ENCODE measurements at regions not wholly inside any gene's neighbourhood (a gene's known extent, or its start where the extent isn't known, plus 50 kb on each side); places are given as distances from the start of the nearest gene placed in this dataset.

GRCh38 chr1:4060850-4061249 is 160.8 kb upstream of the C1orf174 start:
- no peaks in the 10 kb centered on the region for H3K4me1 Mint-ChIP-seq
- DNase-seq, result no peak
- POLR2A ChIA-PET, result no interaction called here
- H3K4me3 Mint-ChIP-seq, result no peak overlapping the region
- CTCF ChIA-PET, result no interaction called here
- no peak overlapping the region for H3K27ac Mint-ChIP-seq
- H3K27me3 Mint-ChIP-seq, result no peaks in the 10 kb centered on the region
- H3K36me3 Mint-ChIP-seq (ENCODE audit: low read depth), result no peaks in the 10 kb centered on the region
- H3K9me3 Mint-ChIP-seq, result no peaks in the 10 kb centered on the region

DNA sequence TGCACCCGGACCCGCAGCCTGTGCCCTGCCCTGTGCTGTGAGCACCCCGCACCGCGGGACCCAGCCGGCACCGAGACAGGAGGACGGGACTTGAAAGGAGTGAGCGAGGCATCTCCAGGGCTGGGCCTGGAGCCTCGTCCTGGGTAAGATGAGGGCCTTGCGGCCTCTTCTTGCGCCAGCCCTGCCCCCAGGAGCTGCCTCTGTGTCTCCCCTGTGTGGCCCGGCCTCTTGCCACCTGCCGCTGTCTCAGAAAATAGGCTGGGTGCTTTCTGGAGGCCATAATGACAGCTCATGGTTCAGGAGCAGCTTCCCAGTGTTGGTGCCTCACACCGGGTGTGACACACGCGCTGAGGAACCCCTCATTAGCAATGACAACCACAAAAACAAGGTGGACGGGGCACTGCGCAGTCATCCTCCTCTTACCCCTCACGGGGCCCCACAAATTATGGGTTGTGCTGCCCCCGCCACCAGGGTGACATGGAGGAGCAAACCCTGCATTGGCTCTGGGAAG is 161.5 kb upstream of the C1orf174 start:
- no peaks in the 10 kb centered on the region for H3K9me3 Mint-ChIP-seq
- H3K4me1 Mint-ChIP-seq, result no peaks in the 10 kb centered on the region
- no peak overlapping the region for H3K4me3 Mint-ChIP-seq
- CTCF ChIA-PET, result no interaction called here
- no peak overlapping the region for H3K27ac Mint-ChIP-seq
- no peaks in the 10 kb centered on the region for H3K36me3 Mint-ChIP-seq (ENCODE audit: low read depth)
- POLR2A ChIA-PET, result no interaction called here
- no peak for DNase-seq
- H3K27me3 Mint-ChIP-seq, result no peaks in the 10 kb centered on the region

- CTCF ChIA-PET, result no interaction called here
- H3K4me1 Mint-ChIP-seq, result no peaks in the 10 kb centered on the region
- no peak overlapping the region for H3K4me3 Mint-ChIP-seq
These were observed 162.0 kb upstream of the C1orf174 start for GRCh38 chr1:4062041-4062440.

DNA sequence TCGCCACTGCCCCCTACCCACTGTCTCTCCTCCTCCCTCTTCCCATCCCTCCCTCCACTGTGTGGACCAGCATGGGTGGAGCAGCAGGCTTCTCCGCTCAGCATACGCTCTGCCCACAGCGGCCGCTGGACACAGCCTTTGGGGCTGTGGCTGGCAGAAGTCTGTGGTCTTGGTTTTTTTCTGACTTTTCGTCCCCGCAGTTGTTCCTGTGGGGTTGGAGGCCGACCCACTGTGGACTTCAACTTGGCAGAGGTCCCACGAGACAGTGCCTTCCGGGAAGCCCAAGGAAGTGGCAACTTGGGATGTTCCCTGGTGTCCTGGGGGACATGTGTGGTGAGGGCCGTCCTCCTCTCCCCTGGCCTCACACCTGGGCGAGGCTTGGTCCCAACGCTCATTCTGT is 162.5 kb upstream of the C1orf174 start:
- ChIA-PET CTCF (no interaction called here), POLR2A (no interaction called here)
- no peaks in the 10 kb centered on the region for H3K9me3 Mint-ChIP-seq
- no peaks in the 10 kb centered on the region for H3K27me3 Mint-ChIP-seq
- DNase-seq, result no peak
- no peak overlapping the region for H3K4me3 Mint-ChIP-seq
- H3K4me1 Mint-ChIP-seq, result no peaks in the 10 kb centered on the region
- H3K27ac Mint-ChIP-seq, result no peak overlapping the region
- no peaks in the 10 kb centered on the region for H3K36me3 Mint-ChIP-seq (ENCODE audit: low read depth)

More at GRCh38 chr1:4062041-4062440, 162.0 kb upstream of the C1orf174 start:
- Mint-ChIP-seq H3K9me3 (no peaks in the 10 kb centered on the region), H3K27ac (no peak overlapping the region), H3K36me3 (ENCODE audit: low read depth) (no peaks in the 10 kb centered on the region), H3K27me3 (no peaks in the 10 kb centered on the region)
- POLR2A ChIA-PET, result no interaction called here
- no peak for DNase-seq

DNA sequence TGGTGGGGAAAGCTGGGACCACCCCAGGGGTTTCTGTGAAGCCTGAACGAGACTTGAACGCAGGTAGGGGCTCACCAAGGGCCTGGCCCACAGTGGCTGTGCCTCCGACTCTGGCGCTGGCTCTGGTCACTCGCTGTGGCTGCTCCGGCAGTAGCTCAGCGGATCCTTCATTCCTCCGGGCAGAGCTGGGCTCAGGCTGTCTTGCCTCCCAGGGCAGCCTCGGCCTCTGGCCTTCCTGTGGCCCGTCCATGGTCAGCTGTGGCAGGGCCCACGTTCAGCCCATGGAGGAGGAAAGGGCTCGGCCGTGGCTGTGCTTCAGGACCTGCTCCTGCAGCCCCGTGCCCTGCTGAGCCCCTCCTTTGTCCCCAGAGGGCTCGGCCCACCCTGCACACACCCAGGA is 162.9 kb upstream of the C1orf174 start:
- ChIA-PET POLR2A (no interaction called here), CTCF (no interaction called here)
- Mint-ChIP-seq H3K36me3 (ENCODE audit: low read depth) (no peaks in the 10 kb centered on the region), H3K27ac (no peak overlapping the region), H3K9me3 (no peaks in the 10 kb centered on the region), H3K4me3 (no peak overlapping the region), H3K27me3 (no peaks in the 10 kb centered on the region), H3K4me1 (no peaks in the 10 kb centered on the region)
- DNase-seq, result no peak

DNA sequence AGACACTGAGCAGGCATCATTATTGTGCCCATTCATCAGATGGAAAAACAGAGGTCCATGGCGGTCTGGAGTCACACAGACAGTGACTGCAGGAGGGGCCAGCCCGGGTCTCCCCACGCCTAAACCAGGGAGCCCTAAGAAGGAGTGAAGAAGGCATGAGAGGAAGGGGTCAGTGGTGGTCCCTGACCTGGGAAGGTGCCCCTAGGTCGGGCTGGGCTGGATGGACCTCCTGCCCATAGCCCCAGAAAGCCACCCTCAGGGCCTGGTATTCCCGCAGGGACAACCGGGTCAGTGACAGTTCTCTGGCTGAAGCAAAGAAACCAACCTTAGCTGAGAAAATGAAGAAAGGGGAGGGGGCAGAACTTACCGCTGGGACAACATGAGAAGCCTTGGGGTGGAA is 163.4 kb upstream of the C1orf174 start:
- no peaks in the 10 kb centered on the region for H3K9me3 Mint-ChIP-seq
- CTCF ChIA-PET, result no interaction called here

DNA sequence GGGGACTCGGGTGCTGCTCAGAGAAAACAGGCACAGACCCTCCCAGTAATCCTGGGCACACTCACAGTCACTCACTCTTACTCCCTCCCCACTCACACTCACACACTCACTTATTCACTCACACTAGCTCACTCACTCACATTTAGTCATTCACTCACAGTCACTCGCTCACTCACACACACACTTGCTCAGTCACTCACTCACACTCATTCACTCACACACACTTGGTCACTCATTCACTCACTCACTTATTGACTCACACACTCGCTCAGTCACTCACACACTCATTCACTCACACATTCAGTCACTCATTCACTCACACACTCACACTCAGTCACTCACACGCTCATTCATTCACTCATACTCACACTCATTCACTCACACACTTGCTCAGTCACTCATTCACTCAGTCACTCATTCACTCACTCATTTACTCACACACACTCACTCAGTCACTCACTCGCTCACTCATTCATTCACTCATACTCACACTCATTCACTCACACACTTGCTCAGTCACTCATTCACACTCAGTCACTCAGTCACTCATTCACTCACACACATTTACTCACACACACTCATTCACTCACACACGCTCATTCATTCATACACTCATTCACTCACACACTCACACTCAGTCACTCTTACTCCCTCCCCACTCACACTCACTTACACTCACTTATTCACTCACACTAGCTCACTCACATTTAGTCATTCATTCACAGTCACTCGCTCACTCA is 164.2 kb upstream of the C1orf174 start:
- DNase-seq, result no peak
- CTCF ChIA-PET, result no interaction called here
- POLR2A ChIA-PET, result no interaction called here
- no peak overlapping the region for H3K27ac Mint-ChIP-seq
- no peaks in the 10 kb centered on the region for H3K36me3 Mint-ChIP-seq (ENCODE audit: low read depth)
- H3K4me3 Mint-ChIP-seq, result no peak overlapping the region
- H3K4me1 Mint-ChIP-seq, result no peaks in the 10 kb centered on the region
- no peaks in the 10 kb centered on the region for H3K9me3 Mint-ChIP-seq
- no peaks in the 10 kb centered on the region for H3K27me3 Mint-ChIP-seq

More for the DNA sequence above, 163.4 kb upstream of the C1orf174 start:
- Mint-ChIP-seq H3K27ac (no peak overlapping the region), H3K4me3 (no peak overlapping the region), H3K4me1 (no peaks in the 10 kb centered on the region), H3K27me3 (no peaks in the 10 kb centered on the region), H3K36me3 (ENCODE audit: low read depth) (no peaks in the 10 kb centered on the region)
- no peak for DNase-seq
- POLR2A ChIA-PET, result no interaction called here

DNA sequence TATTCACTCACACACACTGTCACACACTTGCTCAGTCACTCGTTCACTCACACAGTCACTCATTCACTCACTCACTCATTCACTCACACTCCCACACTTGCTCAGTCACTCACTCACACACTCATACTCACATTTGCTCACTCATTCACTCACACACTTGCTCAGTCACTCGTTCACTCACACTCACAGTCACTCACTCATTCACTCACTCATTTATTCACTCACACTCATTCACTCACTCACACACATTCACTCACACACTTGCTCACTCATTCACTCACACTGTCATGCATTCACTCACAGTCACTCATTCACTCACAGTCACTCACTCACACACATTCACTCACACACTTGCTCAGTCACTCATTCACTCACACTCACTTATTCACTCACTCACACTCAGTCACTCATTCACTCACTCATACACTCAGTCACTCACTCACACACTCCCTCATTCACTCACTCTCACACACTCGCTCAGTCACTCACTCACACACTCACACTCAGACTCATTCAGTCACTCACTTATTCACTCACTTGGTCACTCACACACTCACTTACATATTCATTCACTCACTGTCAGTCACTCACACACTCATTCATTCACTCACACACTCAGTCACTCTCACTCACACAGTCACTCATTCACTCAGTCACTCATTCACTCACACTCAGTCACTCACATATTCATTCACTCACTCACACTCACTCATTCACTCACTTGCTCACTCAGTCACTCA is 167.0 kb upstream of the C1orf174 start:
- Mint-ChIP-seq H3K4me3 (no peak overlapping the region), H3K4me1 (no peaks in the 10 kb centered on the region), H3K27me3 (no peaks in the 10 kb centered on the region), H3K36me3 (ENCODE audit: low read depth) (no peaks in the 10 kb centered on the region), H3K9me3 (no peaks in the 10 kb centered on the region), H3K27ac (no peak overlapping the region)
- POLR2A ChIA-PET, result no interaction called here
- CTCF ChIA-PET, result no interaction called here
- DNase-seq, result no peak

- Mint-ChIP-seq H3K9me3 (no peaks in the 10 kb centered on the region), H3K36me3 (ENCODE audit: low read depth) (no peaks in the 10 kb centered on the region), H3K4me3 (no peak overlapping the region), H3K27ac (no peak overlapping the region), H3K4me1 (no peaks in the 10 kb centered on the region), H3K27me3 (no peaks in the 10 kb centered on the region)
- no peak for DNase-seq
- ChIA-PET CTCF (no interaction called here), POLR2A (no interaction called here)
These were observed 168.0 kb upstream of the C1orf174 start for GRCh38 chr1:4068076-4068475.

DNA sequence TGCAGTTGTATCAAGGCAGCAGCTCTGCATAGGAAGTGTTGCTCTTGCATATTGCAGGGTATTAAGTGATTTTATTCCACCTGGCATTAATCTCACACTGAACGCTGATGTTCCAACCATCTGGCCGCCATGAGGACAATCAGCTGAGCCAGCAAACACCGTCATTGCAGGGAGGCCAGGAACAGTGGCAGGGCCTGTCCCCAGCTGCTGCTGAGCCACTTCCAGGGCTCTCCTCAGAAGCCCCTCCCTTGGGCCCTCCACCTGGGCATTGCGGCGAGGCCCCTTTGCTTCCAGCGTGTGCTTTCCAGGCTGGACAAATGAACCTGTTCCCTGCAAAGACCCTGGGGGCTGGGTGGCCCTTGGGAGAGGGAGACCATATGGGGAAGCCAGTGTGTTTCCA is 171.6 kb upstream of the C1orf174 start:
- Mint-ChIP-seq H3K36me3 (ENCODE audit: low read depth) (no peaks in the 10 kb centered on the region), H3K9me3 (no peaks in the 10 kb centered on the region), H3K27me3 (no peaks in the 10 kb centered on the region), H3K27ac (no peak overlapping the region), H3K4me3 (no peak overlapping the region), H3K4me1 (no peaks in the 10 kb centered on the region)
- DNase-seq, result no peak
- CTCF ChIA-PET, result no interaction called here
- POLR2A ChIA-PET, result no interaction called here

DNA sequence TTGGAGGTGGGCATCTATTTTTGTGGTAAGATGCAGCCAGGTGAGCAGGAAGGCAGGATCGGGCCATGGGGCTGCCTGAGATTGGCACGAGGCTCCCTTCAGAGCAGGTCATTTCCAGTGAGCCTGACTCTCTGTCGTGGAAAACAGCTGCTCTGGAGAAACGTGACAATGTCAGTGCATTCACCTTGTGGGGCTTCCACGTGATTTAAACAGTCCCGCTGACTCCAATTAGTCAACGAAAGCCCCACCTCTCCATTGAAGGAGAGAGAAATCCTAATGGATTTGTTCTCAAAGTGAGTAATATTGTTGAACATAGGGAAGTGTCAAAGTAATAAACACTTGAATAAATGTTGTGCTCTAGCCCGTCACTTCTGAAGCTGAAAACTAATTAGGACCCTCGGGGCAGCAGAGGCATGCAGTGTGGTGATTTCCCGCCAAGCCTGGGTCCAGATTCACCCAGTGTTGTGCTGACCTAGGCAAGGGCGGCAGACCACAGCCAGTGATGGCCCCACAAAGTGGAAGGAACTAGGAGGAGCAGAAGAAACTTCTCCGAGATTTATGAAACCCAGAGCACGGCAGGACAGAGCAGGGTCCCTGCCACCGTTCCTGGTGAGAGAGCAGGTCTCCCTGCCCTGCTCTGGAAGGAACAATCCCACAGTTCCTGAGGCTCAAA is 172.5 kb upstream of the C1orf174 start:
- Mint-ChIP-seq H3K4me1 (no peaks in the 10 kb centered on the region), H3K9me3 (no peaks in the 10 kb centered on the region), H3K4me3 (no peak overlapping the region), H3K27ac (no peak overlapping the region), H3K36me3 (ENCODE audit: low read depth) (no peaks in the 10 kb centered on the region), H3K27me3 (no peaks in the 10 kb centered on the region)
- CTCF ChIA-PET, result no interaction called here
- DNase-seq, result no peak
- POLR2A ChIA-PET, result no interaction called here

DNA sequence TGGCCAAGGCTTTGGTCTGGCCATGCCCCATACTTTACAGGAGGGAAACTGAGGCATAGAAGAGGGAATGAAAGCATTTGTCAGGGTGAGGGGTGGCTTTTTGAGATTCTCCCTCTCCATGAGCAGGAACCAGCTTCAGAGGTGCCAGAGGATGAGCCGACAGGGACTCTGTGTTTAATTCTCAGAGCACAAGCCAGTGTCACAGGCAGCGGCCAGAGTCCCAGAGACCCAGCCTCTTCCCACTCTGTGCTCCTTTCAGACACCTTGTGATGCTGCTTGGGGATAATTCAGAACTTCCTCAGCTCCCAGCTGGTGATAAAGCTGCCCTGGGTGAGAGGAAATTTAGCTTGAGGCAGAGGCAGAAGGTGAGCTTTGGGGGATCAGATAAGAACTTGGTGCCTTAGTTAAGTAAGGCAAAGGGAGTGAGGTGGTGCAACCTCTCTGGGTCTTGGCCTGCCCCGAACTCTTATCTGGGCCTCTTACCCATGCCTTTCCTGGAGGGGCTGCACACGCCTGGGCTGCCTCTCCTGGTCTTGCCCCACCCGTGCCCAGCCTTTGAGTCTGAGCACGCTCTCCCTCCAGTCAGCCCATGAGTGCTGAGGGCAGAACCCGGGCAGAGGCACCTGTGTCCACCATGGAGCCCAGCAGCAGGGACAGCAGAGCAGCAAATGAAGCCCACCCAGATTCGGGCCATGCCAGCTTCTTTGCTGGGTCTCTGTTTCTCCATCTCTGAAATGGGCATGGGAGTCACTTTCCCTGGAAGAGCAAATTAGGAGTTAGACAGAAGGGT is 175.6 kb upstream of the C1orf174 start:
- CTCF ChIA-PET, result no interaction called here
- DNase-seq, result no peak
- POLR2A ChIA-PET, result no interaction called here
- Mint-ChIP-seq H3K9me3 (no peaks in the 10 kb centered on the region), H3K27me3 (no peaks in the 10 kb centered on the region), H3K4me1 (no peaks in the 10 kb centered on the region), H3K4me3 (no peak overlapping the region), H3K36me3 (ENCODE audit: low read depth) (no peaks in the 10 kb centered on the region), H3K27ac (no peak overlapping the region)

GRCh38 chr1:4076346-4076745 is 176.3 kb upstream of the C1orf174 start:
- no peaks in the 10 kb centered on the region for H3K27me3 Mint-ChIP-seq
- no peaks in the 10 kb centered on the region for H3K9me3 Mint-ChIP-seq
- H3K4me1 Mint-ChIP-seq, result no peaks in the 10 kb centered on the region
- POLR2A ChIA-PET, result no interaction called here
- H3K4me3 Mint-ChIP-seq, result no peak overlapping the region
- CTCF ChIA-PET, result no interaction called here
- H3K27ac Mint-ChIP-seq, result no peak overlapping the region
- no peak for DNase-seq
- H3K36me3 Mint-ChIP-seq (ENCODE audit: low read depth), result no peaks in the 10 kb centered on the region
